ENCODE measurements at regions not wholly inside any gene's neighbourhood (a gene's known extent, or its start where the extent isn't known, plus 50 kb on each side); places are given as distances from the start of the nearest gene placed in this dataset.

- TF ChIP-seq CTCF (IDR thresholded peaks at IDR 0.05; ENCODE audit: low read depth, low read length, poor library complexity, severe bottlenecking) (no peak), EZH2phosphoT487 (IDR thresholded peaks at IDR 0.05; ENCODE audit: borderline replicate concordance, low read length) (no peak)
Measured at GRCh38 chr21:31489726-31490125, 145.7 kb upstream of the TIAM1 start.
